GM12878 (cell line): ENCODE measurements at regions not wholly inside any gene's neighbourhood (a gene's known extent, or its start where the extent isn't known, plus 50 kb on each side); places are given as distances from the start of the nearest gene placed in this dataset.

Source experiments
- CBX3 ChIP-seq: fragments of 200-600 bp; sonication (generic); IDR thresholded peaks from 2 replicates; pipeline ENCODE4 v1.6.1; 2016; ENCODE audit warnings: low read depth, borderline replicate concordance
- EZH2 ChIP-seq: IDR thresholded peaks from 2 replicates; pipeline ENCODE4 v1.6.1; 2012; ENCODE audit warnings: low read depth, mild to moderate bottlenecking, control low read depth, inconsistent platforms, low read length, borderline replicate concordance; ENCODE audit not compliant: control insufficient read depth
- FOXK2 ChIP-seq: fragments of 450-650 bp; IDR thresholded peaks from 2 replicates; pipeline ENCODE4 v1.6.1; 2017; ENCODE audit warnings: mild to moderate bottlenecking, moderate library complexity
- MYC ChIP-seq: IDR thresholded peaks from 2 replicates; pipeline ENCODE4 v1.6.1; 2011; ENCODE audit warnings: mild to moderate bottlenecking, low read length, moderate library complexity, inconsistent platforms; ENCODE audit not compliant: insufficient read depth, insufficient replicate concordance, insufficient read length, severe bottlenecking
- POLR2A ChIP-seq: IDR thresholded peaks from 2 replicates; pipeline ENCODE4 v1.6.1; 2011; ENCODE audit warnings: low read depth, mild to moderate bottlenecking, low read length
- POLR2AphosphoS2 ChIP-seq: IDR thresholded peaks from 2 replicates; pipeline ENCODE4 v1.6.1; 2011; ENCODE audit warnings: low read depth, mild to moderate bottlenecking, low read length, improper control_type of control experiment, moderate library complexity
- POLR2AphosphoS5 ChIP-seq: IDR thresholded peaks from 2 replicates; pipeline ENCODE4 v1.6.1; 2011; ENCODE audit warnings: mild to moderate bottlenecking, low read length, inconsistent platforms
- RFX5 ChIP-seq: IDR thresholded peaks from 2 replicates; pipeline ENCODE4 v1.6.1; 2011; ENCODE audit warnings: low read depth, low read length, improper control_type of control experiment
- SMAD5 ChIP-seq: IDR thresholded peaks from 2 replicates; pipeline ENCODE4 v1.6.1; 2016; ENCODE audit warnings: antibody characterized with exemption, low read depth
- SREBF2 ChIP-seq: IDR thresholded peaks from 2 replicates; pipeline ENCODE4 v1.6.1; 2012; ENCODE audit warnings: mild to moderate bottlenecking, low read length
- ZNF217 ChIP-seq: fragments of 450-650 bp; IDR thresholded peaks from 2 replicates; pipeline ENCODE4 v1.6.1; 2017; ENCODE audit warnings: antibody characterized with exemption, mild to moderate bottlenecking
- TF ChIP-seq, protein P1 (sequence below), 3 experiments: IDR thresholded peaks in 2 of 3; conservative IDR thresholded peaks in 1 of 3; 2 replicates each; pipeline ENCODE4 v1.5.1; 2011; ENCODE audit warnings: low read depth in 3 of 3, low read length in 3 of 3, mild to moderate bottlenecking in 3 of 3, control low read depth in 2 of 3, moderate library complexity in 2 of 3, inconsistent platforms in 1 of 3, mixed read lengths in 1 of 3; ENCODE audit not compliant: control insufficient read depth in 2 of 3, insufficient read depth in 1 of 3; ENCODE audit errors: extremely low read depth in 1 of 3
- TF ChIP-seq, protein P2 (sequence below): IDR thresholded peaks from 2 replicates; pipeline ENCODE4 v1.6.1; 2012; ENCODE audit warnings: low read depth, low read length, improper control_type of control experiment
- TF ChIP-seq, protein P3 (sequence below): IDR thresholded peaks from 2 replicates; pipeline ENCODE4 v1.6.1; 2011; ENCODE audit warnings: mild to moderate bottlenecking, low read depth, low read length, moderate library complexity; ENCODE audit not compliant: insufficient replicate concordance

- TF ChIP-seq, protein P1, sequence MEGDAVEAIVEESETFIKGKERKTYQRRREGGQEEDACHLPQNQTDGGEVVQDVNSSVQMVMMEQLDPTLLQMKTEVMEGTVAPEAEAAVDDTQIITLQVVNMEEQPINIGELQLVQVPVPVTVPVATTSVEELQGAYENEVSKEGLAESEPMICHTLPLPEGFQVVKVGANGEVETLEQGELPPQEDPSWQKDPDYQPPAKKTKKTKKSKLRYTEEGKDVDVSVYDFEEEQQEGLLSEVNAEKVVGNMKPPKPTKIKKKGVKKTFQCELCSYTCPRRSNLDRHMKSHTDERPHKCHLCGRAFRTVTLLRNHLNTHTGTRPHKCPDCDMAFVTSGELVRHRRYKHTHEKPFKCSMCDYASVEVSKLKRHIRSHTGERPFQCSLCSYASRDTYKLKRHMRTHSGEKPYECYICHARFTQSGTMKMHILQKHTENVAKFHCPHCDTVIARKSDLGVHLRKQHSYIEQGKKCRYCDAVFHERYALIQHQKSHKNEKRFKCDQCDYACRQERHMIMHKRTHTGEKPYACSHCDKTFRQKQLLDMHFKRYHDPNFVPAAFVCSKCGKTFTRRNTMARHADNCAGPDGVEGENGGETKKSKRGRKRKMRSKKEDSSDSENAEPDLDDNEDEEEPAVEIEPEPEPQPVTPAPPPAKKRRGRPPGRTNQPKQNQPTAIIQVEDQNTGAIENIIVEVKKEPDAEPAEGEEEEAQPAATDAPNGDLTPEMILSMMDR (IDR thresholded peaks at IDR 0.05 in 2 of 3, conservative IDR thresholded peaks at IDR 0.05 in 1 of 3; ENCODE audit: control insufficient read depth in 2 of 3, extremely low read depth in 1 of 3, insufficient read depth in 1 of 3, low read depth in 3 of 3, low read length in 3 of 3) = no peak
- TF ChIP-seq SREBF2 = no peak
- TF ChIP-seq, protein P2, sequence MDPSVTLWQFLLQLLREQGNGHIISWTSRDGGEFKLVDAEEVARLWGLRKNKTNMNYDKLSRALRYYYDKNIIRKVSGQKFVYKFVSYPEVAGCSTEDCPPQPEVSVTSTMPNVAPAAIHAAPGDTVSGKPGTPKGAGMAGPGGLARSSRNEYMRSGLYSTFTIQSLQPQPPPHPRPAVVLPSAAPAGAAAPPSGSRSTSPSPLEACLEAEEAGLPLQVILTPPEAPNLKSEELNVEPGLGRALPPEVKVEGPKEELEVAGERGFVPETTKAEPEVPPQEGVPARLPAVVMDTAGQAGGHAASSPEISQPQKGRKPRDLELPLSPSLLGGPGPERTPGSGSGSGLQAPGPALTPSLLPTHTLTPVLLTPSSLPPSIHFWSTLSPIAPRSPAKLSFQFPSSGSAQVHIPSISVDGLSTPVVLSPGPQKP = no peak
- TF ChIP-seq POLR2A = no peak
- no peak for TF ChIP-seq FOXK2
- no peak for TF ChIP-seq EZH2
- no peak for TF ChIP-seq CBX3
- no peak for TF ChIP-seq RFX5
- TF ChIP-seq MYC = no peak
- TF ChIP-seq POLR2AphosphoS2 = no peak
- no peak for TF ChIP-seq POLR2AphosphoS5
- TF ChIP-seq ZNF217 = no peak
- TF ChIP-seq, protein P3, sequence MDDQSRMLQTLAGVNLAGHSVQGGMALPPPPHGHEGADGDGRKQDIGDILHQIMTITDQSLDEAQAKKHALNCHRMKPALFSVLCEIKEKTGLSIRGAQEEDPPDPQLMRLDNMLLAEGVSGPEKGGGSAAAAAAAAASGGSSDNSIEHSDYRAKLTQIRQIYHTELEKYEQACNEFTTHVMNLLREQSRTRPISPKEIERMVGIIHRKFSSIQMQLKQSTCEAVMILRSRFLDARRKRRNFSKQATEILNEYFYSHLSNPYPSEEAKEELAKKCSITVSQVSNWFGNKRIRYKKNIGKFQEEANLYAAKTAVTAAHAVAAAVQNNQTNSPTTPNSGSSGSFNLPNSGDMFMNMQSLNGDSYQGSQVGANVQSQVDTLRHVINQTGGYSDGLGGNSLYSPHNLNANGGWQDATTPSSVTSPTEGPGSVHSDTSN = no peak
- TF ChIP-seq SMAD5 = no peak
Observed at GRCh38 chr1:96579636-96580035, 141.9 kb upstream of the PTBP2 start.
